Gastrocnemius medialis (tissue), 4 donors: ENCODE measurements at regions not wholly inside any gene's neighbourhood (a gene's known extent, or its start where the extent isn't known, plus 50 kb on each side); places are given as distances from the start of the nearest gene placed in this dataset.

Source experiments
- CTCF ChIP-seq, 5 experiments: fragments of 450-650 bp in 3 of 5; fragments of 200-600 bp in 2 of 5; sonication (generic) in 2 of 5; IDR thresholded peaks in 4 of 5; conservative IDR thresholded peaks in 1 of 5; 1 replicate in 4 of 5; 2 replicates in 1 of 5; pipeline ENCODE4 v1.5.1; 2016 to 2019; ENCODE audit warnings: antibody characterized with exemption in 5 of 5, mild to moderate bottlenecking in 3 of 5, moderate library complexity in 3 of 5
- POLR2A ChIP-seq, 2 donors: fragments of 450-650 bp; IDR thresholded peaks; one replicate each; pipeline ENCODE4 v1.6.1; 2017; ENCODE audit warnings: antibody characterized with exemption in 2 of 2, mild to moderate bottlenecking in 2 of 2, moderate library complexity in 2 of 2

GRCh38 chr17:77829843-77830799 lies 128.4 kb upstream of the TNRC6C start:
- TF ChIP-seq CTCF (IDR thresholded peaks at IDR 0.05 in 4 of 5, conservative IDR thresholded peaks at IDR 0.05 in 1 of 5) (no peak), POLR2A (IDR thresholded peaks at IDR 0.05) (no peak)
